NT2/D1 (cell line): ENCODE measurements at regions not wholly inside any gene's neighbourhood (a gene's known extent, or its start where the extent isn't known, plus 50 kb on each side); places are given as distances from the start of the nearest gene placed in this dataset.

Experiments used
- SUZ12 ChIP-seq: IDR thresholded peaks from 2 replicates; pipeline ENCODE4 v1.6.1; 2011; ENCODE audit not compliant: insufficient read length, insufficient read depth; ENCODE audit errors: extremely low read depth
- YY1 ChIP-seq: IDR thresholded peaks from 2 replicates; pipeline ENCODE4 v1.6.1; 2011; ENCODE audit not compliant: insufficient read length, insufficient read depth
- ZNF274 ChIP-seq: IDR thresholded peaks from 2 replicates; pipeline ENCODE4 v1.6.1; 2011; ENCODE audit warnings: mild to moderate bottlenecking, low read depth, low read length

- no peak for TF ChIP-seq YY1
- TF ChIP-seq ZNF274 = no peak
- no peak for TF ChIP-seq SUZ12
Observed at GRCh38 chr3:6733699-6734394, 127.1 kb upstream of the GRM7 start.
